ENCODE measurements at regions not wholly inside any gene's neighbourhood (a gene's known extent, or its start where the extent isn't known, plus 50 kb on each side); places are given as distances from the start of the nearest gene placed in this dataset.

DNA sequence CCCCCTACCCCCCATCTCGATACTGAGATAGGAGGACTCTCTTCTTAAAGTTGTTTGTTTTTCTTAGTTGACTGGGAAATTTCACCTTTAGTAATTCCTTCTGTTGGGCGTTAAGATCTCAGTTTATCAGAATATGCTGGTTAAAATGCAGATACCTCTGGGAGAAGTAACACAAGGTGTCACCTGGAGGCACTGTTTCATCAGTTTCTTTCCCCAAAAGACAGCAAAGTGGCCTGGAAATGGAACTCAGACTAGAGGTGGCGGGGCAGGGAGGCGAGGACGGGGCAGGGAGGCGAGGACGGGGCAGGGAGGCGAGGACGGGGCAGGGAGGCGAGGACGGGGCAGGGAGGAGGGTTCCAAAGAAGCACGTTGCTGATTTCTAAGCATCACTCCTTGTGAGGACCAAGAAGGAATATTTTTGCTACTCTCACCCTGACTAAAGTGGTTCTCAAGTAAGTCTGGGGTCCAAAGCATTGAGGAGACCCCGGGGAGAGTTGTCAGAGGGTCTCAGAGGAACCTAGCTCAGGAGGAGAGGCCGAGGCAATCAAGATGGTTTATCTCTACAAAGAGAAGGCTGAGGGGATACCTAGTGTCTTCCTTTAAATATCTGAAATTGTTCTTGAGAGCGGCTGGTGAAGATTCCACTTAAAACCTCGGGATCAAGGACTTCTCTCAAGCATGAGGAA, 147.0 kb upstream of the B3GAT1 start:
- peak overlapping the region; percentile 66 for H3K4me2 ChIP-seq (ENCODE audit: low read length)
- TF ChIP-seq EZH2phosphoT487 (IDR thresholded peaks at IDR 0.05; ENCODE audit: low read depth) (no peak), CTCF (IDR thresholded peaks at IDR 0.05; ENCODE audit: low read depth, low read length) (peak; percentile 32)
- H2AFZ ChIP-seq (ENCODE audit: low read depth, low read length): no peak overlapping the region
- no peaks in the 10 kb centered on the region for H3K36me3 ChIP-seq (replicated peaks; ENCODE audit: low read depth, low read length)
- peaks cover 20% of the 10 kb centered on the region for H3K4me1 ChIP-seq (ENCODE audit: low read length)
- no peaks in the 10 kb centered on the region for H3K9me3 ChIP-seq (ENCODE audit: insufficient read depth, low read length)
- H3K27ac ChIP-seq (ENCODE audit: low read length): no peak overlapping the region
- no peaks in the 10 kb centered on the region for H4K20me1 ChIP-seq (ENCODE audit: insufficient read depth, low read length)
- H3K79me2 ChIP-seq (ENCODE audit: low read length): no peaks in the 10 kb centered on the region
- H3K27me3 ChIP-seq (ENCODE audit: low read depth, low read length): peaks cover 20% of the 10 kb centered on the region
- H3K9ac ChIP-seq (ENCODE audit: low read length): no peak overlapping the region
- peak overlapping the region; percentile 40; the same call in 1 of the 2 replicates for H3K4me3 ChIP-seq (ENCODE audit: low read length)

GRCh38 chr11:134558258-134558835, 146.3 kb upstream of the B3GAT1 start:
- no peak overlapping the region for H3K4me2 ChIP-seq (ENCODE audit: low read length)
- no peaks in the 10 kb centered on the region for H3K36me3 ChIP-seq (replicated peaks; ENCODE audit: low read depth, low read length)
- H2AFZ ChIP-seq (ENCODE audit: low read depth, low read length): no peak overlapping the region
- H3K9me3 ChIP-seq (ENCODE audit: insufficient read depth, low read length): no peaks in the 10 kb centered on the region
- TF ChIP-seq EZH2phosphoT487 (IDR thresholded peaks at IDR 0.05; ENCODE audit: low read depth): no peak
- TF ChIP-seq CTCF (IDR thresholded peaks at IDR 0.05; ENCODE audit: low read depth, low read length): no peak
- H3K27me3 ChIP-seq (ENCODE audit: low read depth, low read length): peaks cover 20% of the 10 kb centered on the region
- peaks cover 20% of the 10 kb centered on the region for H3K4me1 ChIP-seq (ENCODE audit: low read length)
- H4K20me1 ChIP-seq (ENCODE audit: insufficient read depth, low read length): no peaks in the 10 kb centered on the region
- H3K9ac ChIP-seq (ENCODE audit: low read length): no peak overlapping the region
- H3K4me3 ChIP-seq (ENCODE audit: low read length): no peak overlapping the region
- H3K79me2 ChIP-seq (ENCODE audit: low read length): no peaks in the 10 kb centered on the region
- H3K27ac ChIP-seq (ENCODE audit: low read length): no peak overlapping the region

DNA sequence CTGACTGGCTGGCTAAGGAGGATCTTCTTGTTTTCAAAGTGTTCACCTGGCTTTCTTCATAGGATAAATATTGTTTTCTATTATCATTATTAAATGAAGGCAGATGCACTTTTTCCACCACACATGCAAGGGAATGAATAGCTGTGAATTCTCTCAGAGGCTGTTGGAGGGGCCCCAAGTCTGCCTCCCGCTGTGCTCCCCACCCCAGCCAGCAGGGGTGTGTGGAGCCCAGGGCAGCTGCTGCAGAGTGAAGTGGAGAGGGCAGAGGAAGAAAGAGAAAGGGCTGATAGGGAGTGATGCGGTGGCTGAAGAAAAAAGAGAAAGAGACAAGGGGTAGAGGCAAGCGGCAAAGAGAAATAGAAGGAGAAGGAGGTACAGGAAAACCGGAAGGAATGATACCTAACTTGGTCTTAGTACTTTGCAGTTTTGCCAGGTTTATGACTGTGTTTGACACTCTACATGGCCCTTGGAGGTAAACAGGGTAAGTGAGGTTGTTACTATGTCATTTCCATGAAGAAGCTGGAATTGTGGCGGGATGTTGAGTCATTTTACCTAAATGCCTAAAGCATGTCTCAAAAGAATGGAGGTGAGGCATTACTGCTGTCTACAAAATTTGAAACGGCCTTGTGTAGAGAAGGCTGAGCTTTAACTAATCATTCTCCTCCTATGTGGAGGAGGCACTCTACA, 145.7 kb upstream of the B3GAT1 start:
- Histone ChIP-seq H3K79me2 (ENCODE audit: low read length) (no peaks in the 10 kb centered on the region), H3K4me2 (ENCODE audit: low read length) (no peak overlapping the region), H3K27ac (ENCODE audit: low read length) (no peak overlapping the region), H2AFZ (ENCODE audit: low read depth, low read length) (no peak overlapping the region), H4K20me1 (ENCODE audit: insufficient read depth, low read length) (no peaks in the 10 kb centered on the region), H3K9me3 (ENCODE audit: insufficient read depth, low read length) (no peaks in the 10 kb centered on the region), H3K9ac (ENCODE audit: low read length) (no peak overlapping the region), H3K4me3 (ENCODE audit: low read length) (no peak overlapping the region), H3K36me3 (replicated peaks; ENCODE audit: low read depth, low read length) (no peaks in the 10 kb centered on the region), H3K4me1 (ENCODE audit: low read length) (peaks cover 20% of the 10 kb centered on the region), H3K27me3 (ENCODE audit: low read depth, low read length) (peaks cover 22% of the 10 kb centered on the region)
- TF ChIP-seq CTCF (IDR thresholded peaks at IDR 0.05; ENCODE audit: low read depth, low read length) (no peak), EZH2phosphoT487 (IDR thresholded peaks at IDR 0.05; ENCODE audit: low read depth) (no peak)

GRCh38 chr11:134556186-134556585, 144.1 kb upstream of the B3GAT1 start:
- Histone ChIP-seq H3K9me3 (ENCODE audit: insufficient read depth, low read length) (no peaks in the 10 kb centered on the region), H4K20me1 (ENCODE audit: insufficient read depth, low read length) (no peaks in the 10 kb centered on the region), H3K36me3 (replicated peaks; ENCODE audit: low read depth, low read length) (no peaks in the 10 kb centered on the region), H2AFZ (ENCODE audit: low read depth, low read length) (no peak overlapping the region), H3K79me2 (ENCODE audit: low read length) (no peaks in the 10 kb centered on the region), H3K4me3 (ENCODE audit: low read length) (no peak overlapping the region), H3K4me1 (ENCODE audit: low read length) (peaks cover 20% of the 10 kb centered on the region), H3K4me2 (ENCODE audit: low read length) (no peak overlapping the region), H3K27ac (ENCODE audit: low read length) (no peak overlapping the region), H3K9ac (ENCODE audit: low read length) (no peak overlapping the region), H3K27me3 (ENCODE audit: low read depth, low read length) (peaks cover 27% of the 10 kb centered on the region)
- TF ChIP-seq CTCF (IDR thresholded peaks at IDR 0.05; ENCODE audit: low read depth, low read length) (no peak), EZH2phosphoT487 (IDR thresholded peaks at IDR 0.05; ENCODE audit: low read depth) (no peak)
